Inflammatory macrophage (primary cell): ENCODE measurements at regions not wholly inside any gene's neighbourhood (a gene's known extent, or its start where the extent isn't known, plus 50 kb on each side); places are given as distances from the start of the nearest gene placed in this dataset.
"Not testable (repeated sequence)": the region's sequence is repeated elsewhere in the genome, so short reads cannot be mapped to it uniquely, and the experiment has no call there.

Source experiments
- DNase-seq, 2 donors: peaks; one replicate each; pipeline ENCODE4 v3.0.0-alpha.2; 2020 to 2022

GRCh38 chr7:152502813-152503790, 67.3 kb upstream of the KMT2C start:
- no peak for DNase-seq

- no peak for DNase-seq
These were observed 65.7 kb upstream of the KMT2C start for GRCh38 chr7:152501506-152501905.

GRCh38 chr7:152499969-152500368, 64.2 kb upstream of the KMT2C start:
- not testable (repeated sequence) for DNase-seq

GRCh38 chr7:152495867-152496266, 60.1 kb upstream of the KMT2C start:
- DNase-seq = no peak

- DNase-seq = no peak
These were observed 57.1 kb upstream of the KMT2C start for GRCh38 chr7:152492952-152493351.

GRCh38 chr7:152489044-152489443, 53.2 kb upstream of the KMT2C start:
- DNase-seq = no peak

- no peak for DNase-seq
These were observed 51.2 kb upstream of the KMT2C start for GRCh38 chr7:152486968-152487367.

GRCh38 chr7:152485826-152486225, 50.0 kb upstream of the KMT2C start:
- no peak for DNase-seq
